ENCODE measurements at regions not wholly inside any gene's neighbourhood (a gene's known extent, or its start where the extent isn't known, plus 50 kb on each side); places are given as distances from the start of the nearest gene placed in this dataset.

GRCh38 chr1:113253187-113253586 is 137.1 kb upstream of the MAGI3 start (continued):
- TF ChIP-seq PRDM15 (CRISPR knock-in tag; IDR thresholded peaks at IDR 0.05): no peak

- H3K9me3 Mint-ChIP-seq: no peaks in the 10 kb centered on the region
- no peak for DNase-seq (ENCODE audit: low spot score)
- H3K27me3 Mint-ChIP-seq (ENCODE audit: low read depth): no peaks in the 10 kb centered on the region
- H3K27ac Mint-ChIP-seq: no peak overlapping the region; the same call in 1 of the 2 replicates
- H3K4me1 Mint-ChIP-seq: peaks cover 51% of the 10 kb centered on the region
- no peaks in the 10 kb centered on the region for H3K36me3 Mint-ChIP-seq
- TF ChIP-seq MYBL2 (CRISPR knock-in tag; IDR thresholded peaks at IDR 0.05) (no peak), PREB (CRISPR knock-in tag; IDR thresholded peaks at IDR 0.05; ENCODE audit: borderline replicate concordance) (no peak), EMX1 (CRISPR knock-in tag; IDR thresholded peaks at IDR 0.05) (no peak), AFF4 (CRISPR knock-in tag; IDR thresholded peaks at IDR 0.05; ENCODE audit: borderline replicate concordance) (no peak), TCF7 (CRISPR knock-in tag; IDR thresholded peaks at IDR 0.05; ENCODE audit: low read depth) (no peak), E2F4 (CRISPR knock-in tag; IDR thresholded peaks at IDR 0.05; ENCODE audit: borderline replicate concordance, low read depth) (no peak), ZNF121 (CRISPR knock-in tag; IDR thresholded peaks at IDR 0.05) (no peak), MLX (CRISPR knock-in tag; IDR thresholded peaks at IDR 0.05) (no peak), SMAD4 (CRISPR knock-in tag; IDR thresholded peaks at IDR 0.05) (no peak), NFATC4 (CRISPR knock-in tag; IDR thresholded peaks at IDR 0.05) (no peak), SP1 (CRISPR knock-in tag; conservative IDR thresholded peaks at IDR 0.05) (no peak), NR3C1 (CRISPR knock-in tag; conservative IDR thresholded peaks at IDR 0.05; ENCODE audit: low read depth) (no peak), CTCF (IDR thresholded peaks at IDR 0.05) (no peak)
- H3K4me3 Mint-ChIP-seq: no peak overlapping the region
- ChIA-PET CTCF (interaction anchor here (2.7 kb wide), 1 partner anchor 34 kb away, joined by 7 read pairs; no protein-coding TSS in a partner anchor), POLR2A (no interaction called here)
- ATAC-seq: no peak
These were observed 136.7 kb upstream of the MAGI3 start for GRCh38 chr1:113253590-113253989.

All from WTC11 (cell line).